ENCODE measurements at regions not wholly inside any gene's neighbourhood (a gene's known extent, or its start where the extent isn't known, plus 50 kb on each side); places are given as distances from the start of the nearest gene placed in this dataset.

GRCh38 chr3:106083207-106083606, 214.4 kb upstream of the CBLB start:
- no peak overlapping the region for H3K27ac ChIP-seq

GRCh38 chr3:106083854-106084253, 215.0 kb upstream of the CBLB start:
- TF ChIP-seq CTCF (IDR thresholded peaks at IDR 0.05) = no peak
- H3K4me3 ChIP-seq (ENCODE audit: low read depth in 1 of 2, low read length in 1 of 2) = no peak overlapping the region

More at GRCh38 chr3:106083207-106083606, 214.4 kb upstream of the CBLB start:
- Histone ChIP-seq H3K4me1 (ENCODE audit: control insufficient read depth in 1 of 2, insufficient read depth in 1 of 2, low read depth in 1 of 2, low read length in 1 of 2) (no peaks in the 10 kb centered on the region), H3K27me3 (no peaks in the 10 kb centered on the region), H3K36me3 (no peaks in the 10 kb centered on the region), H3K9me3 (no peaks in the 10 kb centered on the region), H3K4me3 (ENCODE audit: low read depth in 1 of 2, low read length in 1 of 2) (no peak overlapping the region)
- no peak for TF ChIP-seq CTCF (IDR thresholded peaks at IDR 0.05)

GRCh38 chr3:106086038-106086437, 217.2 kb upstream of the CBLB start:
- no peaks in the 10 kb centered on the region for H3K4me1 ChIP-seq (ENCODE audit: control insufficient read depth in 1 of 2, insufficient read depth in 1 of 2, low read depth in 1 of 2, low read length in 1 of 2)
- H3K36me3 ChIP-seq = no peaks in the 10 kb centered on the region
- no peaks in the 10 kb centered on the region for H3K27me3 ChIP-seq
- H3K9me3 ChIP-seq = no peaks in the 10 kb centered on the region
- no peak overlapping the region for H3K4me3 ChIP-seq (ENCODE audit: low read depth in 1 of 2, low read length in 1 of 2)
- no peak overlapping the region for H3K27ac ChIP-seq
- no peak for TF ChIP-seq CTCF (IDR thresholded peaks at IDR 0.05)

More at GRCh38 chr3:106083854-106084253, 215.0 kb upstream of the CBLB start:
- H3K27ac ChIP-seq = no peak overlapping the region
- no peaks in the 10 kb centered on the region for H3K4me1 ChIP-seq (ENCODE audit: control insufficient read depth in 1 of 2, insufficient read depth in 1 of 2, low read depth in 1 of 2, low read length in 1 of 2)
- H3K27me3 ChIP-seq = no peaks in the 10 kb centered on the region
- no peaks in the 10 kb centered on the region for H3K9me3 ChIP-seq
- H3K36me3 ChIP-seq = no peaks in the 10 kb centered on the region

- no peaks in the 10 kb centered on the region for H3K36me3 ChIP-seq
- H3K4me1 ChIP-seq (ENCODE audit: control insufficient read depth in 1 of 2, insufficient read depth in 1 of 2, low read depth in 1 of 2, low read length in 1 of 2) = no peaks in the 10 kb centered on the region
- H3K9me3 ChIP-seq = no peaks in the 10 kb centered on the region
- no peak overlapping the region for H3K4me3 ChIP-seq (ENCODE audit: low read depth in 1 of 2, low read length in 1 of 2)
- H3K27ac ChIP-seq = no peak overlapping the region
- no peak for TF ChIP-seq CTCF (IDR thresholded peaks at IDR 0.05)
- no peaks in the 10 kb centered on the region for H3K27me3 ChIP-seq
Observed at GRCh38 chr3:106086636-106087035, 217.8 kb upstream of the CBLB start.

GRCh38 chr3:106088304-106088703, 219.5 kb upstream of the CBLB start:
- Histone ChIP-seq H3K27ac (no peak overlapping the region), H3K36me3 (no peaks in the 10 kb centered on the region), H3K27me3 (no peaks in the 10 kb centered on the region), H3K9me3 (no peaks in the 10 kb centered on the region), H3K4me3 (ENCODE audit: low read depth in 1 of 2, low read length in 1 of 2) (no peak overlapping the region), H3K4me1 (ENCODE audit: control insufficient read depth in 1 of 2, insufficient read depth in 1 of 2, low read depth in 1 of 2, low read length in 1 of 2) (no peaks in the 10 kb centered on the region)
- no peak for TF ChIP-seq CTCF (IDR thresholded peaks at IDR 0.05)

GRCh38 chr3:106088899-106089298, 220.1 kb upstream of the CBLB start:
- no peak for TF ChIP-seq CTCF (IDR thresholded peaks at IDR 0.05)
- Histone ChIP-seq H3K9me3 (no peaks in the 10 kb centered on the region), H3K4me3 (ENCODE audit: low read depth in 1 of 2, low read length in 1 of 2) (no peak overlapping the region)

More at GRCh38 chr3:106088899-106089298, 220.1 kb upstream of the CBLB start:
- Histone ChIP-seq H3K4me1 (ENCODE audit: control insufficient read depth in 1 of 2, insufficient read depth in 1 of 2, low read depth in 1 of 2, low read length in 1 of 2) (no peaks in the 10 kb centered on the region), H3K27ac (no peak overlapping the region), H3K27me3 (no peaks in the 10 kb centered on the region), H3K36me3 (no peaks in the 10 kb centered on the region)

Data from neutrophil (primary cell).